OCI-LY7 (cell line): ENCODE measurements at regions not wholly inside any gene's neighbourhood (a gene's known extent, or its start where the extent isn't known, plus 50 kb on each side); places are given as distances from the start of the nearest gene placed in this dataset.

Source experiments
- BruUV-seq: library from RNA; stranded (reverse); fragments of 400-500 nt; replicated peaks from 2 replicates; lab custom pipeline; 2021; lab: Mats Ljungman, UMichigan
- CTCF ChIA-PET: fragments of 300-600 bp; sonication (Branson Sonifier 250); formaldehyde crosslinking; loops from one replicate; lab custom pipeline; 2022; ENCODE audit warnings: antibody characterized with exemption; ENCODE audit not compliant: unreplicated experiment; lab: Charles Lee
- POLR2A ChIA-PET: fragments of 300-600 bp; sonication (Branson Sonifier 250); formaldehyde crosslinking; loops from one replicate; lab custom pipeline; 2022; ENCODE audit warnings: antibody characterized with exemption; lab: Charles Lee
- DNase-seq: peaks from one replicate; pipeline ENCODE4 v3.0.0-alpha.2; 2015; ENCODE audit warnings: low spot score
- H2AFZ ChIP-seq: fragments of 200-600 bp; sonication (generic), shearing (Covaris generic); 2 replicates; pipeline ENCODE4 v1.6.1; 2014; ENCODE audit warnings: mild to moderate bottlenecking, antibody characterized with exemption, low read length, moderate library complexity
- H3K27ac ChIP-seq: fragments of 200-600 bp; sonication (generic); 2 replicates; pipeline ENCODE4 v1.5.1; 2014; ENCODE audit warnings: mixed run types, low read depth, mild to moderate bottlenecking, moderate library complexity, low read length, inconsistent platforms; ENCODE audit not compliant: poor library complexity, severe bottlenecking
- H3K36me3 ChIP-seq: fragments of 200-600 bp; sonication (generic); 2 replicates; pipeline ENCODE4 v1.6.1; 2014; ENCODE audit warnings: mild to moderate bottlenecking, antibody characterized with exemption, low read length, moderate library complexity, mixed read lengths; ENCODE audit not compliant: insufficient read depth
- H3K4me1 ChIP-seq: fragments of 200-600 bp; sonication (generic); 2 replicates; pipeline ENCODE4 v1.5.1; 2014; ENCODE audit warnings: mild to moderate bottlenecking, low read length; ENCODE audit not compliant: insufficient read depth, poor library complexity, severe bottlenecking
- H3K4me2 ChIP-seq: fragments of 200-600 bp; sonication (generic); 2 replicates; pipeline ENCODE4 v1.6.1; 2014; ENCODE audit warnings: mild to moderate bottlenecking, low read length
- H3K4me3 ChIP-seq: fragments of 200-600 bp; sonication (generic); 2 replicates; pipeline ENCODE4 v1.5.1; 2014; ENCODE audit warnings: mild to moderate bottlenecking, low read depth, low read length; ENCODE audit not compliant: poor library complexity, severe bottlenecking
- H3K79me2 ChIP-seq: fragments of 200-600 bp; sonication (generic); 2 replicates; pipeline ENCODE4 v1.6.1; 2016; ENCODE audit warnings: low read depth, mild to moderate bottlenecking, low read length, moderate library complexity, mixed read lengths; ENCODE audit not compliant: insufficient read depth
- H3K9me2 ChIP-seq: fragments of 200-600 bp; sonication (generic); 2 replicates; pipeline ENCODE4 v1.6.1; 2016; ENCODE audit warnings: mild to moderate bottlenecking, low read length, mixed read lengths; ENCODE audit not compliant: insufficient read depth
- H3K9me3 ChIP-seq: fragments of 200-600 bp; sonication (generic); 2 replicates; pipeline ENCODE4 v1.6.1; 2014; ENCODE audit warnings: mild to moderate bottlenecking, mixed run types, low read length, mixed read lengths
- H4K20me1 ChIP-seq: fragments of 200-600 bp; sonication (generic); 2 replicates; pipeline ENCODE4 v1.6.1; 2014; ENCODE audit warnings: mild to moderate bottlenecking, antibody characterized with exemption, low read length, moderate library complexity, mixed read lengths; ENCODE audit not compliant: insufficient read depth
- CTCF ChIP-seq: fragments of 200-600 bp; sonication (generic); conservative IDR thresholded peaks from 2 replicates; pipeline ENCODE4 v1.5.1; 2014; ENCODE audit warnings: mild to moderate bottlenecking, antibody characterized with exemption, low read length, moderate library complexity, mixed read lengths
- EZH2phosphoT487 ChIP-seq: fragments of 200-600 bp; sonication (generic); IDR thresholded peaks from 2 replicates; pipeline ENCODE4 v1.6.1; 2018; ENCODE audit warnings: low read depth, borderline replicate concordance, mild to moderate bottlenecking, mixed run types, antibody characterized with exemption, low read length, moderate library complexity, mixed read lengths
- intact Hi-C: fragments of 100-400 bp; cut with micrococcal nuclease; formaldehyde crosslinking; loops from one replicate; pipeline ENCODE4 v1.10.0; 2022; ENCODE audit not compliant: unreplicated experiment

GRCh38 chr2:47303341-47304148 lies 65.6 kb upstream of the EPCAM start:
- Histone ChIP-seq H2AFZ (no peak overlapping the region), H3K9me3 (no peaks in the 10 kb centered on the region), H3K4me2 (no peak overlapping the region), H3K79me2 (no peaks in the 10 kb centered on the region), H3K9me2 (no peaks in the 10 kb centered on the region), H4K20me1 (no peaks in the 10 kb centered on the region), H3K36me3 (no peaks in the 10 kb centered on the region), H3K4me1 (peaks cover 14% of the 10 kb centered on the region), H3K4me3 (no peak overlapping the region), H3K27ac (no peak overlapping the region)
- POLR2A ChIA-PET = interaction anchor here (0.7 to 1.6 kb wide), 2 partner anchors 13 to 568 kb away, joined by 3 to 4 read pairs; no protein-coding TSS in a partner anchor
- intact Hi-C loops = no loop called here
- DNase-seq = no peak
- CTCF ChIA-PET = no interaction called here
- no peak for TF ChIP-seq CTCF
- TF ChIP-seq EZH2phosphoT487 = no peak
- BruUV-seq = no TSS peak

GRCh38 chr2:47302308-47302707 lies 66.8 kb upstream of the EPCAM start:
- DNase-seq = no peak
- H3K9me2 ChIP-seq = no peaks in the 10 kb centered on the region
- ChIA-PET CTCF (no interaction called here), POLR2A (no interaction called here)
- intact Hi-C loops = no loop called here
- H3K79me2 ChIP-seq = no peaks in the 10 kb centered on the region
- no TSS peak for BruUV-seq
- H3K4me1 ChIP-seq = peaks cover 14% of the 10 kb centered on the region
- no peaks in the 10 kb centered on the region for H3K36me3 ChIP-seq
- TF ChIP-seq EZH2phosphoT487 (no peak), CTCF (no peak)
- no peak overlapping the region for H3K4me2 ChIP-seq
- H3K9me3 ChIP-seq = no peaks in the 10 kb centered on the region
- no peaks in the 10 kb centered on the region for H4K20me1 ChIP-seq
- no peak overlapping the region for H2AFZ ChIP-seq
- no peak overlapping the region for H3K27ac ChIP-seq
- no peak overlapping the region for H3K4me3 ChIP-seq

GRCh38 chr2:47301731-47302130 lies 67.4 kb upstream of the EPCAM start:
- no TSS peak for BruUV-seq
- TF ChIP-seq CTCF (no peak), EZH2phosphoT487 (no peak)
- Histone ChIP-seq H3K4me3 (no peak overlapping the region), H3K27ac (no peak overlapping the region), H3K9me3 (no peaks in the 10 kb centered on the region), H3K4me2 (no peak overlapping the region), H3K79me2 (no peaks in the 10 kb centered on the region), H3K36me3 (no peaks in the 10 kb centered on the region), H2AFZ (no peak overlapping the region), H4K20me1 (no peaks in the 10 kb centered on the region), H3K9me2 (no peaks in the 10 kb centered on the region), H3K4me1 (peaks cover 14% of the 10 kb centered on the region)
- no peak for DNase-seq
- intact Hi-C loops = no loop called here
- ChIA-PET POLR2A (interaction anchor here (0.5 to 1.2 kb wide), 2 partner anchors 9 to 154 kb away, joined by 3 read pairs; no protein-coding TSS in a partner anchor), CTCF (interaction anchor here (1.5 to 1.6 kb wide), 2 partner anchors 24 to 30 kb away, joined by 4 to 5 read pairs; no protein-coding TSS in a partner anchor)
